ENCODE measurements at regions not wholly inside any gene's neighbourhood (a gene's known extent, or its start where the extent isn't known, plus 50 kb on each side); places are given as distances from the start of the nearest gene placed in this dataset.

GRCh38 chr10:130254243-130254642, 118.1 kb downstream of the GLRX3 start:
- POLR2A ChIA-PET (ENCODE audit: unreplicated experiment), result no interaction called here
- no peak for DNase-seq
- Histone ChIP-seq H3K9me1 (ENCODE audit: insufficient read depth, low read length) (no peaks in the 10 kb centered on the region), H3K9ac (ENCODE audit: low read depth, low read length) (no peak overlapping the region), H3K4me3 (ENCODE audit: insufficient read depth, low read depth, low read length) (no peak overlapping the region), H3K14ac (replicated peaks; ENCODE audit: low read depth, low read length) (no peak overlapping the region), H3K4me2 (ENCODE audit: low read depth, low read length) (no peak overlapping the region), H3K56ac (ENCODE audit: extremely low read depth, insufficient read depth, low read length) (no peak overlapping the region), H2BK5ac (ENCODE audit: low read depth, low read length, poor library complexity, severe bottlenecking) (no peak overlapping the region), H2BK20ac (ENCODE audit: low read depth, low read length) (no peak overlapping the region), H3K27ac (ENCODE audit: insufficient read depth, low read length) (no peak overlapping the region), H4K91ac (ENCODE audit: insufficient read depth, low read depth, low read length) (no peak overlapping the region), H2BK15ac (ENCODE audit: low read depth, low read length) (no peak overlapping the region), H3K4ac (ENCODE audit: low read depth, low read length) (no peak overlapping the region), H2AK5ac (ENCODE audit: low read depth, low read length) (no peak overlapping the region), H3K36me3 (ENCODE audit: control insufficient read depth, insufficient read depth, low read length) (no peaks in the 10 kb centered on the region), H4K5ac (ENCODE audit: low read depth, low read length) (no peak overlapping the region), H3K23ac (ENCODE audit: low read depth, low read length) (no peak overlapping the region), H4K20me1 (ENCODE audit: insufficient read depth, low read length) (no peaks in the 10 kb centered on the region), H4K8ac (ENCODE audit: low read depth in 2 of 2, low read length in 2 of 2) (no peak overlapping the region), H2AK9ac (replicated peaks; ENCODE audit: low read depth, low read length, poor library complexity) (no peak overlapping the region), H3K79me1 (ENCODE audit: low read depth in 1 of 2, low read length in 2 of 2) (no peaks in the 10 kb centered on the region), H3K27me3 (ENCODE audit: control insufficient read depth, insufficient read depth, low read length) (no peaks in the 10 kb centered on the region), H3K9me3 (ENCODE audit: control insufficient read depth, insufficient read depth, low read length) (peaks cover 38% of the 10 kb centered on the region), H3K18ac (ENCODE audit: low read depth, low read length) (no peak overlapping the region), H3K4me1 (ENCODE audit: control insufficient read depth, insufficient read depth, low read length) (no peaks in the 10 kb centered on the region), H2AFZ (replicated peaks; ENCODE audit: low read length, poor library complexity) (no peak overlapping the region), H2BK120ac (ENCODE audit: low read depth, low read length) (no peak overlapping the region)
- intact Hi-C loops (cut with micrococcal nuclease) (no loop called here), in situ Hi-C loops (cut with MboI; ENCODE audit: low sequenced_read_pairs) (no loop called here), dilution Hi-C loops (cut with HindIII; ENCODE audit: low sequenced_read_pairs, unreplicated experiment) (no loop called here)
- CTCF ChIA-PET, result no interaction called here
- TF ChIP-seq RCOR1 (IDR thresholded peaks at IDR 0.05; ENCODE audit: insufficient replicate concordance, low read length) (no peak), SMC3 (IDR thresholded peaks at IDR 0.05; ENCODE audit: low read depth, low read length) (no peak), BHLHE40 (IDR thresholded peaks at IDR 0.05; ENCODE audit: low read depth, low read length) (no peak), POLR2A (IDR thresholded peaks at IDR 0.05; ENCODE audit: low read depth, low read length) (no peak), CEBPB (IDR thresholded peaks at IDR 0.05; ENCODE audit: low read depth, low read length) (no peak), RFX5 (IDR thresholded peaks at IDR 0.05; ENCODE audit: low read depth, low read length) (no peak)
- whole genome bisulfite sequencing, 2 experiments (ENCODE audit: extremely low coverage in 2 of 2, insufficient read length in 1 of 2), result 0% methylated on average over 2 of the region's 13 CpGs; no CpG with 5 or more reads in 1 of the 2 experiments
- BruUV-seq (replicated peaks), result no TSS peak
- ATAC-seq (ENCODE audit: low read depth), result no peak
